GM12873 (cell line): ENCODE measurements at regions not wholly inside any gene's neighbourhood (a gene's known extent, or its start where the extent isn't known, plus 50 kb on each side); places are given as distances from the start of the nearest gene placed in this dataset.

Experiments
- TF ChIP-seq, protein P1 (sequence below): IDR thresholded peaks from 2 replicates; pipeline ENCODE4 v1.5.1; 2012; ENCODE audit warnings: low read depth, mild to moderate bottlenecking, moderate library complexity, low read length, control low read depth; ENCODE audit not compliant: insufficient read depth; ENCODE audit errors: missing control alignments

GRCh38 chr13:73995736-73996135, 138.5 kb downstream of the KLF12 start:
- TF ChIP-seq, protein P1, sequence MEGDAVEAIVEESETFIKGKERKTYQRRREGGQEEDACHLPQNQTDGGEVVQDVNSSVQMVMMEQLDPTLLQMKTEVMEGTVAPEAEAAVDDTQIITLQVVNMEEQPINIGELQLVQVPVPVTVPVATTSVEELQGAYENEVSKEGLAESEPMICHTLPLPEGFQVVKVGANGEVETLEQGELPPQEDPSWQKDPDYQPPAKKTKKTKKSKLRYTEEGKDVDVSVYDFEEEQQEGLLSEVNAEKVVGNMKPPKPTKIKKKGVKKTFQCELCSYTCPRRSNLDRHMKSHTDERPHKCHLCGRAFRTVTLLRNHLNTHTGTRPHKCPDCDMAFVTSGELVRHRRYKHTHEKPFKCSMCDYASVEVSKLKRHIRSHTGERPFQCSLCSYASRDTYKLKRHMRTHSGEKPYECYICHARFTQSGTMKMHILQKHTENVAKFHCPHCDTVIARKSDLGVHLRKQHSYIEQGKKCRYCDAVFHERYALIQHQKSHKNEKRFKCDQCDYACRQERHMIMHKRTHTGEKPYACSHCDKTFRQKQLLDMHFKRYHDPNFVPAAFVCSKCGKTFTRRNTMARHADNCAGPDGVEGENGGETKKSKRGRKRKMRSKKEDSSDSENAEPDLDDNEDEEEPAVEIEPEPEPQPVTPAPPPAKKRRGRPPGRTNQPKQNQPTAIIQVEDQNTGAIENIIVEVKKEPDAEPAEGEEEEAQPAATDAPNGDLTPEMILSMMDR: no peak

DNA sequence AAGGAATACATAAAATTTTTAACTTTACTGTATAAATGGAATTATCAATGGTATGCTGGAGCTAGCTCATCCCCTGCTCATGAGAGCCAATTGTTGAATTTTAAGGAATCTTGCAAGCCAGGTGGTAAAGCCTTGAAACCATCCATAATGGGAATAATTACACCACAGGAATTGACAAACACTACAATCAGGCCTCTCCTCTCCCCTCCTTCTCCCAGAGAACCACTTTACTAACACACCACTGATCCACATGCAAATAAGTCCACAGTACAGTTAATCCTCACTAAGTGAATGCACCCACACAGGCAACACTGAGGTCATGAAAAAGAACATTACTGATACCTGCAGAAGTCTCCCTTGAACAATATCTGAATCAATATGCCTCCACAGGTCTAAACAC, 140.5 kb downstream of the KLF12 start:
- TF ChIP-seq, protein P1: no peak

GRCh38 chr13:73991884-73992283, 142.3 kb downstream of the KLF12 start:
- TF ChIP-seq, protein P1: no peak

- TF ChIP-seq, protein P1: no peak
Measured at GRCh38 chr13:73991384-73991783, 142.8 kb downstream of the KLF12 start.

GRCh38 chr13:73989244-73989843, 144.9 kb downstream of the KLF12 start:
- TF ChIP-seq, protein P1: no peak

DNA sequence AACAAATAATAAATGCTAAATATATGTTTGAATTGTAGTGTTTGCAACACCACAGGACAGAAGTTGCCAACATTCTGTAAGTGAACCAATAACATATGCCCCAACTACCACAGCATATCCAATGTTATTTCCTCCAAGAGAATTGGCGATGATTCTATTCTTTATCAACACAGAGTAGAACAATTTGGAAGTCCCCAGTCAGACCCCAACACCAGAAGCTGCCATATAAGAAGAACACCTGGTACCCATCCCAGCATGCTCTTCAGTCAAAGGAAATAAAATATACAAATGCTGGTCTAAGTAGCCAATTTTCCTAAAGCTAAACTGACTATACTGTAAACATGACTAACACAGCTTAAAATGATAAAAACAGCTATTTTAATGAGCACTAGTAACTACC, 145.7 kb downstream of the KLF12 start:
- TF ChIP-seq, protein P1: no peak

DNA sequence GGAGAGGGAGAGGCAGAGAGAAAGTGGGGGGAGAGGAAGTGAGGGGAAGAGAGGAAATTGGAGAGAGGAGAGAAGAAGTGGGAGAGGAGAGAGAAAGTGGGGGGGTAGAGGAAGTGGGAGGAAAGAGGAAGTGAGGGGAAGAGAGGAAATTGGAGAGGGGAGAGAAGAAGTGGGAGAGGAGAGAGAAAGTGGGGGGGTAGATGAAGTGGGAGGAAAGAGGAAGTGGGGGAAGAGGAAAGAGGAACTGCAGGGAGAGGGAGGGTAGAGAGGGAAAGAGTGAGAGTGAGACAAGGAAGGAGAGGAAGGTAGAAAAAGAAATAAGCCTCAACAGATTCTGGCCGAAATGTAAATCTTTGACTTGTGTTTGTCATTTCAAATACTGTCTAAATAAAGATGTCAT, 146.6 kb downstream of the KLF12 start:
- TF ChIP-seq, protein P1: no peak
